NT2/D1 (cell line): ENCODE measurements at regions not wholly inside any gene's neighbourhood (a gene's known extent, or its start where the extent isn't known, plus 50 kb on each side); places are given as distances from the start of the nearest gene placed in this dataset.
A peak's percentile ranks its signal among the peaks of the same experiment; 100 is the strongest.

Source experiments
- DNase-seq: peaks from one replicate; pipeline ENCODE4 v3.0.0-alpha.2; 2011; ENCODE audit warnings: low read depth, low spot score
- H3K27me3 ChIP-seq: 2 replicates; pipeline ENCODE4 v1.6.0; 2011; ENCODE audit warnings: mild to moderate bottlenecking; ENCODE audit not compliant: insufficient read length, insufficient read depth
- H3K36me3 ChIP-seq: 2 replicates; pipeline ENCODE4 v1.6.1; 2011; ENCODE audit warnings: mild to moderate bottlenecking, low read length, mixed read lengths; ENCODE audit not compliant: insufficient read depth, insufficient read length
- H3K4me1 ChIP-seq: 2 replicates; pipeline ENCODE4 v1.5.1; 2011; ENCODE audit not compliant: insufficient read depth, insufficient read length
- H3K4me3 ChIP-seq: 2 replicates; pipeline ENCODE4 v1.5.1; 2011; ENCODE audit warnings: low read depth; ENCODE audit not compliant: insufficient read length
- H3K9ac ChIP-seq: 2 replicates; pipeline ENCODE4 v1.6.0; 2011; ENCODE audit warnings: low read depth; ENCODE audit not compliant: insufficient read length
- H3K9me3 ChIP-seq: 2 replicates; pipeline ENCODE4 v1.5.1; 2011; ENCODE audit warnings: mild to moderate bottlenecking, low read length; ENCODE audit not compliant: insufficient read depth
- SUZ12 ChIP-seq: IDR thresholded peaks from 2 replicates; pipeline ENCODE4 v1.6.1; 2011; ENCODE audit not compliant: insufficient read length, insufficient read depth; ENCODE audit errors: extremely low read depth
- YY1 ChIP-seq: IDR thresholded peaks from 2 replicates; pipeline ENCODE4 v1.6.1; 2011; ENCODE audit not compliant: insufficient read length, insufficient read depth
- ZNF274 ChIP-seq: IDR thresholded peaks from 2 replicates; pipeline ENCODE4 v1.6.1; 2011; ENCODE audit warnings: mild to moderate bottlenecking, low read depth, low read length

GRCh38 chr2:122999821-123000220 lies 1025.3 kb upstream of the CNTNAP5 start:
- H3K4me3 ChIP-seq: no peak overlapping the region
- H3K4me1 ChIP-seq: no peaks in the 10 kb centered on the region
- no peaks in the 10 kb centered on the region for H3K36me3 ChIP-seq
- H3K9ac ChIP-seq: no peak overlapping the region
- no peak for TF ChIP-seq ZNF274
- no peak for TF ChIP-seq YY1
- no peak for TF ChIP-seq SUZ12
- H3K27me3 ChIP-seq: no peaks in the 10 kb centered on the region
- peak; percentile 61 for DNase-seq
- H3K9me3 ChIP-seq: no peaks in the 10 kb centered on the region

- Histone ChIP-seq H3K27me3 (no peaks in the 10 kb centered on the region), H3K9me3 (peaks cover 10% of the 10 kb centered on the region; the same call in 1 of the 2 replicates), H3K9ac (no peak overlapping the region), H3K4me3 (no peak overlapping the region), H3K36me3 (no peaks in the 10 kb centered on the region), H3K4me1 (no peaks in the 10 kb centered on the region)
- DNase-seq: no peak
- TF ChIP-seq SUZ12: no peak
- no peak for TF ChIP-seq ZNF274
- no peak for TF ChIP-seq YY1
Observed at GRCh38 chr2:123002660-123003248, 1022.3 kb upstream of the CNTNAP5 start.

- Histone ChIP-seq H3K27me3 (no peaks in the 10 kb centered on the region), H3K4me3 (no peak overlapping the region), H3K4me1 (no peaks in the 10 kb centered on the region), H3K9ac (no peak overlapping the region), H3K36me3 (no peaks in the 10 kb centered on the region), H3K9me3 (no peaks in the 10 kb centered on the region)
- TF ChIP-seq ZNF274 (no peak), YY1 (no peak)
- DNase-seq: no peak
Observed at GRCh38 chr2:123015186-123015585, 1009.9 kb upstream of the CNTNAP5 start.

GRCh38 chr2:123035541-123035940 lies 989.5 kb upstream of the CNTNAP5 start:
- Histone ChIP-seq H3K4me3 (no peak overlapping the region), H3K9me3 (peaks cover 6% of the 10 kb centered on the region; the same call in 1 of the 2 replicates), H3K27me3 (no peaks in the 10 kb centered on the region), H3K36me3 (no peaks in the 10 kb centered on the region), H3K4me1 (no peaks in the 10 kb centered on the region), H3K9ac (no peak overlapping the region)
- DNase-seq: no peak
- TF ChIP-seq SUZ12 (no peak), ZNF274 (no peak), YY1 (no peak)

- H3K9me3 ChIP-seq: peaks cover 6% of the 10 kb centered on the region; the same call in 1 of the 2 replicates
- H3K27me3 ChIP-seq: no peaks in the 10 kb centered on the region
- TF ChIP-seq SUZ12: no peak
- TF ChIP-seq YY1: no peak
- no peak for TF ChIP-seq ZNF274
- no peak overlapping the region for H3K9ac ChIP-seq
- H3K4me1 ChIP-seq: no peaks in the 10 kb centered on the region
- H3K4me3 ChIP-seq: no peak overlapping the region
- no peak for DNase-seq
- H3K36me3 ChIP-seq: no peaks in the 10 kb centered on the region
Observed at GRCh38 chr2:123036300-123036699, 988.8 kb upstream of the CNTNAP5 start.

- DNase-seq: no peak
- Histone ChIP-seq H3K36me3 (no peaks in the 10 kb centered on the region), H3K4me3 (no peak overlapping the region), H3K4me1 (no peaks in the 10 kb centered on the region), H3K9me3 (peaks cover 6% of the 10 kb centered on the region; the same call in 1 of the 2 replicates), H3K9ac (no peak overlapping the region), H3K27me3 (no peaks in the 10 kb centered on the region)
- TF ChIP-seq ZNF274 (no peak), SUZ12 (no peak), YY1 (no peak)
Observed at GRCh38 chr2:123040506-123040905, 984.6 kb upstream of the CNTNAP5 start.

- Histone ChIP-seq H3K9me3 (no peaks in the 10 kb centered on the region), H3K4me3 (no peak overlapping the region), H3K36me3 (no peaks in the 10 kb centered on the region), H3K9ac (no peak overlapping the region), H3K27me3 (no peaks in the 10 kb centered on the region), H3K4me1 (no peaks in the 10 kb centered on the region)
- DNase-seq: no peak
- TF ChIP-seq YY1 (no peak), ZNF274 (no peak), SUZ12 (no peak)
Observed at GRCh38 chr2:123043458-123043857, 981.6 kb upstream of the CNTNAP5 start.

- Histone ChIP-seq H3K36me3 (no peaks in the 10 kb centered on the region), H3K9ac (no peak overlapping the region), H3K9me3 (no peaks in the 10 kb centered on the region), H3K4me1 (no peaks in the 10 kb centered on the region), H3K4me3 (no peak overlapping the region), H3K27me3 (no peaks in the 10 kb centered on the region)
- no peak for DNase-seq
- no peak for TF ChIP-seq ZNF274
- no peak for TF ChIP-seq SUZ12
- no peak for TF ChIP-seq YY1
Observed at GRCh38 chr2:123045713-123046112, 979.4 kb upstream of the CNTNAP5 start.
